Urinary bladder (tissue), 3 donors: ENCODE measurements at regions not wholly inside any gene's neighbourhood (a gene's known extent, or its start where the extent isn't known, plus 50 kb on each side); places are given as distances from the start of the nearest gene placed in this dataset.

Experiments
- DNase-seq: peaks from one replicate; pipeline ENCODE4 v3.0.0-alpha.2; 2015; ENCODE audit errors: extremely low spot score
- H3K27ac ChIP-seq: one replicate; pipeline ENCODE4 v1.5.1; 2013; ENCODE audit warnings: low read depth, mild to moderate bottlenecking, moderate library complexity
- H3K36me3 ChIP-seq: one replicate; pipeline ENCODE4 v1.6.1; 2013; ENCODE audit warnings: mild to moderate bottlenecking, moderate library complexity; ENCODE audit not compliant: insufficient read depth
- H3K4me1 ChIP-seq: one replicate; pipeline ENCODE4 v1.6.1; 2013; ENCODE audit warnings: mild to moderate bottlenecking, moderate library complexity; ENCODE audit not compliant: insufficient read depth
- H3K4me3 ChIP-seq: one replicate; pipeline ENCODE4 v1.5.1; 2013; ENCODE audit warnings: low read depth, low read length
- WGBS: extraction: QIAGEN DNeasy Blood & Tissue Kit; methylation state at CpG from one replicate; pipeline ENCODE4 v1.1.7; 2013; 5-methylcytosine and 5-hydroxymethylcytosine counted together
- donor health status: healthy with polysubstance abuse.
- donor health status: healthy.

DNA sequence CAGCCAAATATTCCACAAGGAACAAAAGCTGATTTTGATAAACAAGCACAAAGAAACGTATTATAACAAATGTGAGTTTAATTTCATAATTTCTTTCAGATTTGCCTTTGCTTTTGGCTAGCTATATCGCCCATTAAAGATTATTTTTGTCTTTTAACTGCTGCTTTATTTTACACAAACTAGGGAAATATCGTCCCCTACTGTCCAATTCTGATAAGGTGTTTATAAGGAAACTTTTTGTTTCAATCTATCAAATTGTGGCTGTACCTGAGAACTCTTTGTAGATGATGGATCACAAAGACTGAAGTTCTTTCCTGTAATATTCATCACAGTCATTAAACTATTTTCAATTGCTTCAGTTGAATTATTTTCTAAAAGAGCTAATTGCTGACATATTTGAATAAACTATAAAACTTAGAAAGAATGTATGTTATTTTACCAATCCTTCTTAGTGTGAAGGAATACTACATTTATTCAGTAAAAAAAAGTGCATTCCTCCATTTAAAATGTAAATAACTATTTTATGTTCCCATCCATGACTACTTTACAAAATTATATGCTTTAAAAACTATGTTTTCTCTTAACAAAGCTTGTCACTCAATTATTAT is 431.3 kb upstream of the ITGA1 start:
- Histone ChIP-seq H3K4me1 (no peaks in the 10 kb centered on the region), H3K36me3 (no peaks in the 10 kb centered on the region), H3K4me3 (no peak overlapping the region), H3K27ac (no peak overlapping the region)
- WGBS, result 33% methylated on average over 3 of the region's 3 CpGs
- DNase-seq, result no peak

DNA sequence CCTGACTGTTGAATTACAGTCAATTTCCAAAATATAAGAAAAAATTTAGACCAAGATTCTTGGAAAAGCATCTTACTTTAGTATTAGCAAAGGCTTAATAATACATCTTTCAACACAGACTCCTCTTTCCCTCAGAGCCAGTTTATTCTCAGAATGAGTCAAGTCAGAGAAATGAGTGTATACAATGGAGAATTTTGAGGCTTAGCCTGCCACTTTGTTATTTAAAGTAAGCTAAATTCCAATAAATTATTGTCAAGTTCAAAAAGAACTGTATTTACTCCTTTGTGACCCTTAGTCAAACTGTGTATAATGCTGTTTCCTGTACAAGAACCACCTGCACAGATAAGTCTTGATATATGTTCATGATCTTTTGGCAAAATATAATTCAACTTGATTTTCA is 428.5 kb upstream of the ITGA1 start:
- Histone ChIP-seq H3K4me3 (no peak overlapping the region), H3K36me3 (no peaks in the 10 kb centered on the region), H3K27ac (no peak overlapping the region), H3K4me1 (no peaks in the 10 kb centered on the region)
- no peak for DNase-seq

DNA sequence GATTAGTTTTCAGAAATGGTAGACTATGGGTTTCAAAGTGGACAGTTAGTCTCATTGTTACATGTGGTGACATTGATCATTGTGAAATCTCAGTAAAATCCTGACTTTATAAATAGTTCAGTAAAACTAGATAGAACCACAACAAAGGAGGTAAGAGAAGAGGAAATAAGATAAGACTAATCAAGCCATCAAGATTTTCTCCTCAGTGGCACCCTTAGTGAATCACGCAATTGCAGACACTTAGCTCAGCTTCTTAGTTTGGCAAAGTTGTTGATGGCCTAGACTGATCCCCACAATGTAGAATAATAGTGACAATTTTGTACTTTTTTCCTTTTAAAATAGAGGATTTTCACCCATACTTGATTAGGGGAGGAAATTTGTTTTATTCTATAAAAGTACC is 426.7 kb upstream of the ITGA1 start:
- H3K4me1 ChIP-seq, result no peaks in the 10 kb centered on the region
- H3K36me3 ChIP-seq, result no peaks in the 10 kb centered on the region
- 84% methylated on average over 1 of the region's 1 CpG for WGBS
- no peak overlapping the region for H3K4me3 ChIP-seq
- no peak for DNase-seq
- no peak overlapping the region for H3K27ac ChIP-seq

DNA sequence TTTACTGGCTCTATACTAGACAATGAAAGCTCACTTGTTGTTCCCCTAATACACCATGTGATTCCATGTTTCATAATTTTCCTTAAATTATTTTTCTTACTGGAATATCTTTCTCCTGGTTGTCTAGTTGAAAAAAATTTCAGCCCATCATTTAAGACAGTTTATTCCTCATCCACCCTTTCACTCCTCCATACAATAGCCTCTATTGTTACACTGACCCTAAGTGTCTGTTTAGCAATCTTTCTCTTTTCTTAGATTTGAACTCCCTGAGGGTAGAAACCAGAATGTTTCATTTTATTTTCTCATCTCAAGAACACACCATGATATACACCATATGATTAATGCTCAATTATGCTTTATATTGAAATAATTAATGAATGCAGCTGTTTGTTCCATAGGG is 413.4 kb upstream of the ITGA1 start:
- H3K27ac ChIP-seq, result no peak overlapping the region

DNA sequence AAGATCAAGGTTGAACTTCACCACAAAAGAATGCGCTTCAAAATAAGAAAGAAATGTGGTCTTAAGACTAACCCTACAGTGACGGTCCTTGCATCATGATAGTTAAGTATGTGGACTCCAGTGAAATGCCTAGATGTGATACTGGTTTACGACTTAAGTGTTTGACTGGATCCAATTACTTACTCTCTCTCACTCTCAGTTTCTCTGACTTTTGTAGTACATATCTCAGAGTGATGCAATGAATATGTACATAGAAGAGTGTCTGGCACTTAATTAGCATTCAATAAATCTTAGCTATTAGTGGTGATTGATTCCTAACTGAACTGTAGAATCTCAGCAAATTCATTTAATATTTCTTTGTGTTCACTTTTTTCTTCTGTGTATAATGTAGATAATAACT is 411.7 kb upstream of the ITGA1 start:
- H3K4me3 ChIP-seq, result no peak overlapping the region
- no peak for DNase-seq
- WGBS, result 91% methylated on average over 3 of the region's 3 CpGs
- no peaks in the 10 kb centered on the region for H3K4me1 ChIP-seq
- no peak overlapping the region for H3K27ac ChIP-seq
- H3K36me3 ChIP-seq, result no peaks in the 10 kb centered on the region

More for the DNA sequence above, 413.4 kb upstream of the ITGA1 start:
- no peak for DNase-seq
- no peaks in the 10 kb centered on the region for H3K4me1 ChIP-seq
- no peaks in the 10 kb centered on the region for H3K36me3 ChIP-seq
- no peak overlapping the region for H3K4me3 ChIP-seq

DNA sequence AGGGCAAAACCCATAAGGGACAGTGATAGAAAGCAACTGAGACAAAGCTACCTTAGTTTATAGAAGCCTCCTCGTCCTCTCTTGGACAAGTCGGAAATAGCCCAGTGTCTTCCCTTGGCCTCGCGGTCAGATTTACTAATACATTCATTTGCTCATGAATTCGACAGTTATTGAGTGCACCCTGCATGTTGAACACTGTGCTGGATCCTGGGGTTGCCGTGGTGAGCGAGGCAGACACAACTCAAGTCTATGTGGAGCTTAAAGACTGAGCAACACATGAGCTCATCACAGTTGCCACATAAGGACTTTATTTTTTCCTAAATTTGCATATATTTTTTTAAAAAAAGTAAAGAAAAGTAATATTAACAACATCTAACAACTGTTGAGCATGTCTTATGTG is 411.1 kb upstream of the ITGA1 start:
- H3K27ac ChIP-seq, result no peak overlapping the region
- no peak for DNase-seq
- no peaks in the 10 kb centered on the region for H3K36me3 ChIP-seq
- no peaks in the 10 kb centered on the region for H3K4me1 ChIP-seq
- H3K4me3 ChIP-seq, result no peak overlapping the region
- WGBS, result 75% methylated on average over 7 of the region's 7 CpGs

DNA sequence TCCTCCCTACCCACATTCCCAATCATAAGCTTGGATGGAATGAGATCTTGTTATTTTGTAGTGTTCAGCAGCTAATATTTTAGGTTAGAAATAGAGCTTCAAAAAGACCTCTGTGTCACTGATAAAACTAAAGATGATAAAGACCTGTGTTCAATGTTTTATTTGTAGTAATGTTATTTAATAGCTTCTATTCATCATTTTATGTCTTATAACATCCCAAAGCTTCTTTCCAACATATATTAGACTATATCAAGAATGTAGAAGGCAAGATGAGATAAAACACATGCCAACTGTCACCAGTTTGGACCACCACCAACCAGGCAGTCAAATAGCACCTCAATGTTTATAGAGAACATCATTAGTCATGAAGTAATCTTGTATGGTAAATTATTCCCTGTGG is 409.5 kb upstream of the ITGA1 start:
- H3K36me3 ChIP-seq, result no peaks in the 10 kb centered on the region
- H3K4me1 ChIP-seq, result no peaks in the 10 kb centered on the region
- no peak for DNase-seq
- no peak overlapping the region for H3K4me3 ChIP-seq
- H3K27ac ChIP-seq, result no peak overlapping the region

DNA sequence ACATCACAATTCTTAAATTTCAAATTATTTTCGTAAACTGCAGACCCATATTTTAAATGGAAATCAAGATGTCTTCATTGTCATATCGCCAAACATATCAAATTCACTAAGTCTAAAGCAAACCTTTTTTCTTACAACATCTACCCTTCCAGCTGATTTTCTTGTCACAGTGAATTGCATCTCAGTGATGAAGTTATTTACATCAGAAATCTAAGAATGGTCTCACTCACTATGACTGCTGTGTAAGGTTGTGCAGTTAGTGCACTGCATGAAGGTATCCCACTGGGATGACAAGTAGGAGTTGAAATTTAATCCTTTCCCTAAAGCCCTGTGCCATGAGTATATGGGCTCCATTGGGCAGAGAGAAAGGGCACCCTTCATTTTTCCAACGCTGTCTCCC is 399.4 kb upstream of the ITGA1 start:
- no peak for DNase-seq
- no peaks in the 10 kb centered on the region for H3K4me1 ChIP-seq
- no peak overlapping the region for H3K27ac ChIP-seq
- H3K4me3 ChIP-seq, result no peak overlapping the region
- no peaks in the 10 kb centered on the region for H3K36me3 ChIP-seq
- 96% methylated on average over 3 of the region's 3 CpGs for WGBS

DNA sequence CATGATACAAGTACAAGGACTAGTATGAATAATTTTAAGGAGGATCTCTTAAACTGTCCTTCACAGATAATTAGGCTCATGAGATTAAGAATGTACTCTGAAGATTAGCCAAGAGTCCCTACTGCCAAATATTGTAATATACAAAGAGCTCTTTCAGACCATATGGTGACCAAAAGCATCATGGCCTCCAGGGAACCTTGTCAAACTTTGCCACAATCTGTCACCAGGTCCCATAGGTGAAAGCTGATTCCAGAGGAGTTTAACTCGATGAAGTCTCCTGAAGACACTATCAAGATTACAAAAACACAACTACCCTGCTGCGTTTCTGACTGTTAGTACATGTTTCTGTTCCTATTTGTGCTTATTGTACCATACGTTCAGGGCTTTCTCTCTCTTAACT is 395.4 kb upstream of the ITGA1 start:
- 72% methylated on average over 3 of the region's 3 CpGs for WGBS
- no peak overlapping the region for H3K4me3 ChIP-seq
- H3K27ac ChIP-seq, result no peak overlapping the region
- H3K36me3 ChIP-seq, result no peaks in the 10 kb centered on the region
- no peaks in the 10 kb centered on the region for H3K4me1 ChIP-seq
- DNase-seq, result no peak

DNA sequence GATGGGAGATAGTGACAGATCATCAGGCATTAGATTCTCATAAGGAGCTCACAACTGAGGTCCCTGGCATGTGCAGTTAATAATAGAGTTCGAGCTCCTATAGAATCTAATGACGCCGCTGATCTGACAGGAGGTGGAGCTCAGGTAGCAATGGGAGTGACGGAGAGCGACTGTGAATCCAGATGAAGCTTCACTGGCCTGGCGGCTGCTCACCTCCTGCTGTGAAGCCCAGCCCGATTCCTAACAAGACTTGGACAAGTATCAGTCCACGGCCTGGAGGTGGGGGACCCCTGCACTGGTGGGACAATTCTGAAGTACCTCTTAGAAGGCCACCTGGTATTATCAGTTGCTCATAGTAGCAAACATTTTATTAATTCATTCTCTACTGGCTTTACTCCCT is 377.9 kb upstream of the ITGA1 start:
- DNase-seq, result no peak
- 92% methylated on average over 8 of the region's 8 CpGs for WGBS
- Histone ChIP-seq H3K36me3 (no peaks in the 10 kb centered on the region), H3K4me1 (no peaks in the 10 kb centered on the region), H3K27ac (no peak overlapping the region), H3K4me3 (no peak overlapping the region)

DNA sequence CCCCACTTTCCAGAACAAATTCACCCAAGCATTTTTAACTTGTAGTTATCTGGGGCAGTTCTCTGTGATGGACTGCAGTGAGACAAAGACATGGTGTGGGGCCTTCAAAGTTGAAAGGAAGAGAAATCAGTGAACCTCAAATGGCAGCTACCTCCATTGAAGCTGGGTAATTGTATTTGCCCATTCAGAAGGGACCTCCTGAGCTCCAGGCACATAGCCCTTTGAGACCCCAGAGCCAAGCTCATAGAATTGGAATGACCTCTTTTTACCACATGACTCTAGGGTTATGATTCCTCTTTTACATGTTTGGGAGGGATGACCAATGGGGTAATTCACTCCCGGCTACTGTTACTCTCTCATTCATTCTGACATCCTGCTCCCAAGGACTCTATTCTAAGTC is 368.4 kb upstream of the ITGA1 start:
- Histone ChIP-seq H3K27ac (no peak overlapping the region), H3K4me3 (no peak overlapping the region), H3K36me3 (no peaks in the 10 kb centered on the region), H3K4me1 (no peaks in the 10 kb centered on the region)
- 76% methylated on average over 1 of the region's 1 CpG for WGBS
- DNase-seq, result no peak

DNA sequence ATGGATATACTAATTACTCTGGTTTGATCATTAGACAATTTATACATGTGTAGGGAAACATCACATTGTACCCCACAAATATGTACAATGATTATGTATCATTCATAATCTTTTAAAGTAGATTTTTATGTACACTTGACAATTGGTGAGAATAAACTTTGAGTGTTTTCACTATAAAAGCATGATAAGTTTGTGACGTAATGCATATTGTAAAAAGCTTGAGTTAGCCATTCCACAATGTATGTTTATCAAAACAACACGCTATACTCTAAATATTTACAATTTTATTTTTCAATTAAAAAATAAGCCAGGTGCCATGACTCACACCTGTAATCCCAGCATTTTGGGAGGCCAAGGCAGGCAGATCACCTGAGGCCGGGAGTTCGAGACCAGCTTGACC is 360.1 kb upstream of the ITGA1 start:
- Histone ChIP-seq H3K36me3 (no peaks in the 10 kb centered on the region), H3K4me1 (no peaks in the 10 kb centered on the region), H3K4me3 (no peak overlapping the region), H3K27ac (no peak overlapping the region)
- 85% methylated on average over 4 of the region's 4 CpGs for WGBS
- no peak for DNase-seq

DNA sequence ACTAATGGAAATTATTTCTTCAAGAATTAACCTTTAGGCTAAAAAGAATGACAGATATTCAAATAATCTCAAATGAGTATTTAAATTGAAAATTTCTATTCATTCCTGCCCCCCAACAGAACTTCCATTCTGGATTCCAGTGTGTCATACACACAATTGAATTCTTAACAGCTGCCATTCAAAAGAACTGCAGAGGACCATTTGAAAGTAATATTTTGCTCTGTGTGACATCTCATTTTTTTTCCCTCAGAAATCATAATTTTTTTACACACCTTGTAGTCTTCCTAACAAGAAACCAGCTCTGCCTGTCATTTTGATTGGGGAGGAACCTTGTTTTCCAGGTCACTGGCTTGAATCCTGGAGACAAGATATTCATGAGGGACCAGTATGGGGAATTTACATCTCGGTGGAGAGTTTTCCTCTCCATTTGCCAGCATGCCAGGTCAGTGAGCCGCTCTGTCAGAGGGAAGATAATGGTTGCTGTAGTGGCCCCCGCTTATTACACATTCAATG is 358.7 kb upstream of the ITGA1 start:
- Histone ChIP-seq H3K36me3 (no peaks in the 10 kb centered on the region), H3K4me1 (no peaks in the 10 kb centered on the region)
- WGBS, result 90% methylated on average over 3 of the region's 3 CpGs

DNA sequence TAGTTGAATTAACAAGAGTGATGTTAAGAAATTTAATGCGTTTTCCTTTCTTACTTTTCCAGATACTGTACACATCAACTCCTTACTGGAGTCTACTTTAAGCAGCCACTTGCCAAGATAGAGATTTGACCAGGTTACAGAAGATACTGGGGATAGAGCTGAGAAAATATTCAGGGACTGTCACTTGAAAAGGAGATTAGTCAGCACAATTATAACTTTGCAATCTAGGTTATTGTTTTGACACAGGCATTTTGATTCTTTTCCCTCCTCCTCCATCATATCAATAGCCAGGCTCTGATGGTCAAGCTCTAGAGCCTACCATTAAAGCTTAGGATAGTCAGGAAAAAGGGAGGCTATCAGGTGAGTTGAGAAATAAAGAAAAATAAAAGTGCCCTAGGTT is 345.9 kb upstream of the ITGA1 start:
- H3K27ac ChIP-seq, result no peak overlapping the region
- WGBS, result 94% methylated on average over 1 of the region's 1 CpG
- no peak for DNase-seq

More for the DNA sequence above, 358.7 kb upstream of the ITGA1 start:
- DNase-seq, result no peak
- Histone ChIP-seq H3K27ac (no peak overlapping the region), H3K4me3 (no peak overlapping the region)

DNA sequence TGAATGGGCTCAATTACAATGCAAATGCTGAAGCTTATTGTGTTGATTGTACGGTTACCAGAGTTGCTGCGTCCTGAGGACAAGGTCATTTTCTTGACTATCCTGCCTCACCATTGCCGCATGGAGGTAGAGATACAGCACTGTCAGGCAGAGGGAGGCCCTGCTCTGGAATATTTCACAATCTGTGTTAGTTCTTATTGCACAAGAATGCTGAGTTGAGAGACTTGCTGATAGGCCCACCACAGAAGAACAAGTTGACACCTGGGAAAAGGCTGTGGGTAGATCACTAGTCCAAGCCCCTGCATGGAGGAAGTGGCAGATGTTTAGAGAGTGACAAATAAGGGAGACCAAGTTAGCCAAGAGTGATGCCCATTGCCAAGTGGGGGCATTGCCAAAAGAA is 344.5 kb upstream of the ITGA1 start:
- Histone ChIP-seq H3K4me3 (no peak overlapping the region), H3K36me3 (no peaks in the 10 kb centered on the region), H3K4me1 (no peaks in the 10 kb centered on the region), H3K27ac (no peak overlapping the region)
- 95% methylated on average over 3 of the region's 3 CpGs for WGBS
- DNase-seq, result no peak

More for the DNA sequence above, 345.9 kb upstream of the ITGA1 start:
- Histone ChIP-seq H3K36me3 (no peaks in the 10 kb centered on the region), H3K4me1 (no peaks in the 10 kb centered on the region), H3K4me3 (no peak overlapping the region)
